GM12878 (cell line): ENCODE measurements at regions not wholly inside any gene's neighbourhood (a gene's known extent, or its start where the extent isn't known, plus 50 kb on each side); places are given as distances from the start of the nearest gene placed in this dataset.

ENCODE experiments used
- CBFB ChIP-seq: IDR thresholded peaks from 2 replicates; pipeline ENCODE4 v1.6.1; 2016; ENCODE audit warnings: antibody characterized with exemption, low read depth
- CBX5 ChIP-seq: sonication (generic); IDR thresholded peaks from 2 replicates; pipeline ENCODE4 v1.6.1; 2016; ENCODE audit warnings: low read depth, moderate library complexity, mild to moderate bottlenecking, inconsistent platforms
- CUX1 ChIP-seq: IDR thresholded peaks from 2 replicates; pipeline ENCODE4 v1.6.1; 2012; ENCODE audit warnings: improper control_type of control experiment, low read depth, low read length; ENCODE audit not compliant: insufficient replicate concordance
- FOS ChIP-seq: IDR thresholded peaks from 3 replicates; pipeline ENCODE4 v1.6.1; 2011; ENCODE audit warnings: borderline replicate concordance; ENCODE audit not compliant: insufficient read length; ENCODE audit errors: extremely low read depth
- GATAD2B ChIP-seq: fragments of 450-650 bp; conservative IDR thresholded peaks from 2 replicates; pipeline ENCODE4 v1.6.1; 2017; ENCODE audit warnings: low read depth, mild to moderate bottlenecking, moderate library complexity
- HCFC1 ChIP-seq: fragments of 150-350 bp; IDR thresholded peaks from 2 replicates; pipeline ENCODE4 v1.6.1; 2014; ENCODE audit warnings: low read length
- IKZF1 ChIP-seq: fragments of 450-650 bp; conservative IDR thresholded peaks from 2 replicates; pipeline ENCODE4 v1.6.1; 2017; ENCODE audit warnings: antibody characterized with exemption, mild to moderate bottlenecking
- KDM1A ChIP-seq: fragments of 200-600 bp; sonication (generic); IDR thresholded peaks from 2 replicates; pipeline ENCODE4 v1.6.1; 2016; ENCODE audit warnings: borderline replicate concordance
- MLLT1 ChIP-seq: fragments of 450-650 bp; IDR thresholded peaks from 2 replicates; pipeline ENCODE4 v1.6.1; 2016; ENCODE audit warnings: mild to moderate bottlenecking
- NRF1 ChIP-seq: conservative IDR thresholded peaks from 2 replicates; pipeline ENCODE4 v1.6.1; 2011; ENCODE audit warnings: mild to moderate bottlenecking, low read depth, low read length, improper control_type of control experiment
- PAX5 ChIP-seq: IDR thresholded peaks from 2 replicates; pipeline ENCODE4 v1.6.1; 2011; ENCODE audit warnings: low read depth, low read length, borderline replicate concordance
- PBX3 ChIP-seq: IDR thresholded peaks from 2 replicates; pipeline ENCODE4 v1.6.1; 2011; ENCODE audit warnings: mild to moderate bottlenecking, low read depth, low read length, moderate library complexity; ENCODE audit not compliant: insufficient replicate concordance
- RAD21 ChIP-seq: IDR thresholded peaks from 2 replicates; pipeline ENCODE4 v1.6.1; 2011; ENCODE audit warnings: mild to moderate bottlenecking, low read depth, low read length, moderate library complexity; ENCODE audit not compliant: insufficient read depth
- SIN3A ChIP-seq: IDR thresholded peaks from 2 replicates; pipeline ENCODE4 v1.6.1; 2012; ENCODE audit warnings: low read depth, low read length, improper control_type of control experiment
- SMAD1 ChIP-seq: fragments of 450-650 bp; IDR thresholded peaks from 2 replicates; pipeline ENCODE4 v1.6.1; 2018; ENCODE audit warnings: mild to moderate bottlenecking, low read depth; ENCODE audit not compliant: partially characterized antibody
- SMAD5 ChIP-seq: IDR thresholded peaks from 2 replicates; pipeline ENCODE4 v1.6.1; 2016; ENCODE audit warnings: antibody characterized with exemption, low read depth
- SMC3 ChIP-seq: IDR thresholded peaks from 2 replicates; pipeline ENCODE4 v1.6.1; 2011; ENCODE audit warnings: low read length, improper control_type of control experiment, borderline replicate concordance
- TCF12 ChIP-seq: IDR thresholded peaks from 2 replicates; pipeline ENCODE4 v1.6.1; 2011; ENCODE audit warnings: low read depth, mild to moderate bottlenecking, low read length
- ZBTB11 ChIP-seq: fragments of 450-650 bp; formaldehyde crosslinking; IDR thresholded peaks from 2 replicates; pipeline ENCODE4 v1.5.0; 2022; ENCODE audit warnings: mild to moderate bottlenecking, missing genetic modification characterization
- ZNF384 ChIP-seq: IDR thresholded peaks from 2 replicates; pipeline ENCODE4 v1.6.1; 2012; ENCODE audit warnings: low read depth, mild to moderate bottlenecking, low read length, improper control_type of control experiment, borderline replicate concordance
- ZSCAN29 ChIP-seq: fragments of 450-650 bp; IDR thresholded peaks from 2 replicates; pipeline ENCODE4 v1.6.1; 2017; ENCODE audit warnings: mild to moderate bottlenecking, moderate library complexity
- ZZZ3 ChIP-seq: IDR thresholded peaks from 2 replicates; pipeline ENCODE4 v1.6.1; 2011; ENCODE audit warnings: low read depth; ENCODE audit not compliant: control insufficient read depth, insufficient read length

- TF ChIP-seq CUX1 = no peak
- TF ChIP-seq GATAD2B = 0 out of 2 replicates have a peak, but pooled peaks have one; percentile 35
- TF ChIP-seq ZNF384 = no peak
- no peak for TF ChIP-seq SIN3A
- no peak for TF ChIP-seq CBFB
- TF ChIP-seq PAX5 = no peak
- no peak for TF ChIP-seq SMAD5
- peak; percentile 56 for TF ChIP-seq IKZF1
- no peak for TF ChIP-seq NRF1
- no peak for TF ChIP-seq FOS
- TF ChIP-seq ZZZ3 = no peak
- no peak for TF ChIP-seq HCFC1
- no peak for TF ChIP-seq ZSCAN29
- no peak for TF ChIP-seq PBX3
- TF ChIP-seq RAD21 = no peak
- no peak for TF ChIP-seq SMC3
- no peak for TF ChIP-seq SMAD1
- no peak for TF ChIP-seq KDM1A
- no peak for TF ChIP-seq ZBTB11 (CRISPR knock-in tag)
- 0 out of 2 replicates have a peak, but pooled peaks have one; percentile 22 for TF ChIP-seq MLLT1
- TF ChIP-seq TCF12 = no peak
- TF ChIP-seq CBX5 = no peak
Measured at GRCh38 chr6:41428996-41429421, 93.6 kb downstream of the NCR2 start (continued).
